HepG2 (cell line): ENCODE measurements at regions not wholly inside any gene's neighbourhood (a gene's known extent, or its start where the extent isn't known, plus 50 kb on each side); places are given as distances from the start of the nearest gene placed in this dataset.

Source experiments
- ATF2 ChIP-seq: sonication (generic); formaldehyde crosslinking; IDR thresholded peaks from 2 replicates; pipeline ENCODE4 v1.4.0; 2020; ENCODE audit warnings: missing genetic modification reagents
- ATF4 ChIP-seq, 2 experiments: fragments of 450-650 bp in 1 of 2; sonication (generic) in 1 of 2; formaldehyde crosslinking; IDR thresholded peaks; 2 replicates each; pipeline versions ENCODE4 v1.5.0 to v1.8.0; 2020 to 2022; ENCODE audit warnings: mild to moderate bottlenecking in 1 of 2, missing genetic modification reagents in 1 of 2
- CTCF ChIP-seq: sonication (generic); formaldehyde crosslinking; IDR thresholded peaks from 2 replicates; pipeline ENCODE4 v1.5.0; 2020; ENCODE audit warnings: mild to moderate bottlenecking, missing genetic modification reagents, moderate library complexity
- E2F2 ChIP-seq: sonication (generic); formaldehyde crosslinking; IDR thresholded peaks from 2 replicates; pipeline ENCODE4 v1.4.0; 2020; ENCODE audit warnings: missing genetic modification reagents, borderline replicate concordance
- GABPA ChIP-seq, 2 experiments: IDR thresholded peaks; 2 replicates each; pipeline ENCODE4 v1.6.1; 2011 to 2016; ENCODE audit warnings: low read depth in 2 of 2, low read length in 1 of 2, missing biosample characterization in 1 of 2, missing genetic modification characterization in 1 of 2
- MAX ChIP-seq: IDR thresholded peaks from 2 replicates; pipeline ENCODE4 v1.6.1; 2012; ENCODE audit warnings: inconsistent platforms
- REPIN1 ChIP-seq: sonication (generic); formaldehyde crosslinking; IDR thresholded peaks from 2 replicates; pipeline ENCODE4 v1.8.0; 2022; ENCODE audit warnings: missing genetic modification reagents, low read depth, mild to moderate bottlenecking, borderline replicate concordance
- SMAD1 ChIP-seq: sonication (generic); formaldehyde crosslinking; IDR thresholded peaks from 2 replicates; pipeline ENCODE4 v1.4.0; 2020; ENCODE audit warnings: missing genetic modification reagents, low read depth, mild to moderate bottlenecking, borderline replicate concordance
- ZC3H13 ChIP-seq: sonication (generic); formaldehyde crosslinking; IDR thresholded peaks from 2 replicates; pipeline ENCODE4 v1.8.1; 2023; ENCODE audit warnings: mild to moderate bottlenecking, missing genetic modification reagents, moderate library complexity
- ZHX2 ChIP-seq, 2 experiments: sonication (generic) in 1 of 2; formaldehyde crosslinking in 1 of 2; IDR thresholded peaks; 2 replicates each; pipeline versions ENCODE4 v1.6.1 to v1.9.0; 2014 to 2022; ENCODE audit warnings: antibody characterized with exemption in 1 of 2, borderline replicate concordance in 1 of 2, inconsistent platforms in 1 of 2, low read depth in 1 of 2, missing genetic modification reagents in 1 of 2
- ZNF775 ChIP-seq: sonication (generic); formaldehyde crosslinking; IDR thresholded peaks from 2 replicates; pipeline ENCODE4 v1.4.0; 2020; ENCODE audit warnings: missing genetic modification reagents, mild to moderate bottlenecking, moderate library complexity, borderline replicate concordance

GRCh38 chr3:102661707-102662497, 227.1 kb downstream of the ZPLD1 start:
- TF ChIP-seq ZC3H13 (no peak), ZNF775 (CRISPR knock-in tag) (no peak), SMAD1 (CRISPR knock-in tag) (no peak), GABPA (IDR thresholded peaks at IDR 0.05; ENCODE audit: low read depth, low read length) (no peak), GABPA (CRISPR knock-in tag; IDR thresholded peaks at IDR 0.05; ENCODE audit: low read depth) (no peak), ZHX2 (IDR thresholded peaks at IDR 0.05; ENCODE audit: low read depth) (no peak), ZHX2 (CRISPR knock-in tag; IDR thresholded peaks at IDR 0.05; ENCODE audit: borderline replicate concordance) (no peak), ATF2 (CRISPR knock-in tag) (no peak), MAX (no peak), E2F2 (CRISPR knock-in tag) (no peak), CTCF (CRISPR knock-in tag) (no peak), REPIN1 (CRISPR knock-in tag) (no peak), ATF4 (CRISPR knock-in tag; IDR thresholded peaks at IDR 0.05) (no peak)
